KOPT-K1 (cell line): ENCODE measurements at regions not wholly inside any gene's neighbourhood (a gene's known extent, or its start where the extent isn't known, plus 50 kb on each side); places are given as distances from the start of the nearest gene placed in this dataset.
"Not testable (repeated sequence)": the region's sequence is repeated elsewhere in the genome, so short reads cannot be mapped to it uniquely, and the experiment has no call there.

ENCODE experiments used
- H3K27ac ChIP-seq: fragments of 200-600 bp; sonication (generic); 2 replicates; pipeline ENCODE4 v1.5.1; 2016; ENCODE audit warnings: antibody characterized with exemption, mild to moderate bottlenecking, low read depth, low read length; ENCODE audit not compliant: poor library complexity, severe bottlenecking
- H3K36me3 ChIP-seq: fragments of 200-600 bp; sonication (generic); 2 replicates; pipeline ENCODE4 v1.5.1; 2017; ENCODE audit warnings: antibody characterized with exemption, mild to moderate bottlenecking, low read length, moderate library complexity; ENCODE audit not compliant: insufficient read depth
- H3K9me3 ChIP-seq: fragments of 200-600 bp; sonication (generic); 2 replicates; pipeline ENCODE4 v1.5.1; 2017; ENCODE audit warnings: antibody characterized with exemption, low read length, mild to moderate bottlenecking; ENCODE audit not compliant: insufficient read depth, poor library complexity, severe bottlenecking

DNA sequence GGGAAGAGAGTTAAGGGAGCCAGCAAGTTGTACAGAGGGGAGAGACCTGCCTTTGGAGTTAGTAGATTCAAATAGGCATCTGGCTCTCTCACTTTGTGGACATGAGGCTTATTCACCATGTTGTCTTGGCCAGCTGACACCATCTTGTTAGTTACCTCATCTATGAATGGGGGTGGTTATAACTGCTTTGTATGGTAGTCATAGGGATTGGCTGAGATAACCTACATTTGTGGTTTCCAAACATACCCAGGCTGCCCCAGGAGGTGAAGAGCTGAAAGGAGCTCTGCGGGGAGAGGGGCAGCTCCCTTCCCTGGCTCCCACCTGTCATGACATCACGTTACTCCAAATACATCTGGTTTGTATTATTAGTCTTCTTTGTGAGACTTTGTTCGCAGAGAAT, 393.3 kb upstream of the AUTS2 start:
- Histone ChIP-seq H3K27ac (no peak overlapping the region), H3K36me3 (no peaks in the 10 kb centered on the region), H3K9me3 (no peaks in the 10 kb centered on the region)

GRCh38 chr7:69205581-69205980, 392.7 kb upstream of the AUTS2 start:
- H3K27ac ChIP-seq, result no peak overlapping the region
- no peaks in the 10 kb centered on the region for H3K36me3 ChIP-seq
- no peaks in the 10 kb centered on the region for H3K9me3 ChIP-seq

GRCh38 chr7:69208276-69208675, 390.0 kb upstream of the AUTS2 start:
- no peak overlapping the region for H3K27ac ChIP-seq
- H3K9me3 ChIP-seq, result no peaks in the 10 kb centered on the region
- no peaks in the 10 kb centered on the region for H3K36me3 ChIP-seq

- H3K27ac ChIP-seq, result no peak overlapping the region
- no peaks in the 10 kb centered on the region for H3K36me3 ChIP-seq
- H3K9me3 ChIP-seq, result no peaks in the 10 kb centered on the region
Measured at GRCh38 chr7:69208848-69209247, 389.4 kb upstream of the AUTS2 start.

DNA sequence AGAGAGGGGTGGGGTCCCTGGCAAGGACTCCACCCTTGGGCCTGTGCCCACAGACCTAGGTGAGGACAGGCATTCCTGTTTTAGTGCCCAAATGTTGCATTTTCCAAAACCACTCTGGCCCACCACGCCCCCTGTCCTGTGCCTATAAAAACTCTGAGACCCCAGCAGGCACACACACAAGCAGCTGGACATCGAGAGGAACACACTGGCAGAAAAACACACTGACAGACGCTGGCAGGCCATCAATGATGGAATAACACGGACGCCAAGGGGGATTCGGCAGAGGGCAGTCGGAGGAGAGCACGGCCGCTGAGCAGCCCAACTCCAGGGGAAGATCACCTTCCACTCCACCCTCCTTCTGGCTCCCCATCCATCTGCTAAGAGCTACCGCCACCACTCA, 386.9 kb upstream of the AUTS2 start:
- Histone ChIP-seq H3K9me3 (no peaks in the 10 kb centered on the region), H3K27ac (no peak overlapping the region), H3K36me3 (no peaks in the 10 kb centered on the region)

- Histone ChIP-seq H3K9me3 (no peaks in the 10 kb centered on the region), H3K27ac (no peak overlapping the region), H3K36me3 (no peaks in the 10 kb centered on the region)
Measured at GRCh38 chr7:69211739-69212138, 386.5 kb upstream of the AUTS2 start.

DNA sequence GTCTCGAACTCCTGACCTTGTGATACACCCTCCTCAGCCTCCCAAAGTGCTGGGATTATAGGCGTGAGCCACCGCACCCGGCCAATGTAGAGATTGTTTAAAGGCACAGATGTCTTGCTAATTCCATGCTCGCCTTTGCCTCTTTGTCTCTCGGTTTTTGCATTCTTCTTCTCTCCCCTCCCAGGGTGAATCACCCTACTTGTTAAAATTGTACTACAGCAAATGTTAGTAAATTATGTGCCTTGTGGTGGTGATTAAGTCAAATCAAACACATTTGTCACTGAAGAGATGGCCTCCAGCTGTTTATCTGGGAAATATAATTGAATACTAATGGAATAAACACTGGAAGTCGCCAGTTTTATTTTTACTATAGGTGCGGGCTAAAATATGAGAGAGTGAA, 384.4 kb upstream of the AUTS2 start:
- Histone ChIP-seq H3K9me3 (no peaks in the 10 kb centered on the region), H3K27ac (no peak overlapping the region), H3K36me3 (no peaks in the 10 kb centered on the region)

- not testable (repeated sequence) for H3K9me3 ChIP-seq, H3K27ac ChIP-seq, H3K36me3 ChIP-seq
Measured at GRCh38 chr7:69215516-69215915, 382.8 kb upstream of the AUTS2 start.

- no peaks in the 10 kb centered on the region for H3K9me3 ChIP-seq
Measured at GRCh38 chr7:69217516-69218350, 380.5 kb upstream of the AUTS2 start.

DNA sequence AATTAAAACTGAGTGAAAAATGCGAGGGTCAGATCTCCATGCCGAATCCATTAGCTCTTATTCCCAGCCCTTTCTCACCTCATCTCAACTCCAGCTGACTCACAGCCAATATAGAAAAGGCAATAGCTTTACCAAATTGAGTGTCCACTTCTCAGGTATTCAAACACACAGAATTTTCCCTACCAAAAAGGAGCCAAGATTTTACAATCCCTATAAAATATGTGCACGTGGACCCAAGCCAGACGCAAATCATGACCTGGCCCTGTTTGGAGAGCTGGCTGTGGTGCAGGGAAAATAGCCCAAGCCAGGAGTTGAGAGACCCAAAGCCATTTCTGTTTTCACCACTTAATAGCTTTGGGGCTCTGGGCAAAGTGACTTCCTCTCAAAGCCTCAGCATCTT, 379.7 kb upstream of the AUTS2 start:
- Histone ChIP-seq H3K9me3 (no peaks in the 10 kb centered on the region), H3K36me3 (no peaks in the 10 kb centered on the region), H3K27ac (no peak overlapping the region)

More at GRCh38 chr7:69217516-69218350, 380.5 kb upstream of the AUTS2 start:
- H3K36me3 ChIP-seq, result no peaks in the 10 kb centered on the region
- no peak overlapping the region for H3K27ac ChIP-seq

GRCh38 chr7:69219381-69219780, 378.9 kb upstream of the AUTS2 start:
- Histone ChIP-seq H3K9me3 (no peaks in the 10 kb centered on the region), H3K27ac (no peak overlapping the region), H3K36me3 (no peaks in the 10 kb centered on the region)

DNA sequence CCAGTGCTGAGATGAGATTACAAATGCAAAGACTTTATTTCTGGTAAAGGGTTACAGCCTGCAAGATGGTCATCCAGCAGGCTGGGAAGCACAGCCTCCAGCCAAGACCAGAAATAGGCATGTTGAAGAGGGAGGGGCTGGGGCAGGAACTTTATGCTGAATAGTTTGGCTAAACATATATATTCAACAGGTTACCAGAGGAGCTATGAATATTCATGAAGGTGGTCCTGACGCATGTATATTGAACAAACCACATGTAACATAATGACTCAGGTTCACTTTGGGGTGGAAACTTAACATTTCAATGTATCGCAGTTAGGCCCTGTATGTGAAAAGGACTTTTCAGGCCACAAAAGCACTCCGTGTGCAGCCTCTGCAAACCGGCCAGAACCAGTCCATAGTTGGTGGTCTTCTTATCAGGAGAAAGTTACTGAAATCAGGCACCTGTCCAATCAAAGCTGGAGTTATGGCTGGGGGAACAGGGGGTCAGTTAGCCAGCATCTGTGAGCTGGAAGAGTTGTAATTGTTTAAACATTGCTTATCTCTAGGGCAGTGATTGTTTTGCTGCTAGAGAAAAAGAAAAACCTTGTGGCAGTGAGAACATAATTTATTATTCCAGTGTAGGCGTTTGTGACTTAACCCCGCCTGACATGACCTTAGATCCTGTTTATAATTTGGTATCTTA, 372.9 kb upstream of the AUTS2 start:
- Histone ChIP-seq H3K27ac (no peak overlapping the region), H3K36me3 (no peaks in the 10 kb centered on the region), H3K9me3 (no peaks in the 10 kb centered on the region)

DNA sequence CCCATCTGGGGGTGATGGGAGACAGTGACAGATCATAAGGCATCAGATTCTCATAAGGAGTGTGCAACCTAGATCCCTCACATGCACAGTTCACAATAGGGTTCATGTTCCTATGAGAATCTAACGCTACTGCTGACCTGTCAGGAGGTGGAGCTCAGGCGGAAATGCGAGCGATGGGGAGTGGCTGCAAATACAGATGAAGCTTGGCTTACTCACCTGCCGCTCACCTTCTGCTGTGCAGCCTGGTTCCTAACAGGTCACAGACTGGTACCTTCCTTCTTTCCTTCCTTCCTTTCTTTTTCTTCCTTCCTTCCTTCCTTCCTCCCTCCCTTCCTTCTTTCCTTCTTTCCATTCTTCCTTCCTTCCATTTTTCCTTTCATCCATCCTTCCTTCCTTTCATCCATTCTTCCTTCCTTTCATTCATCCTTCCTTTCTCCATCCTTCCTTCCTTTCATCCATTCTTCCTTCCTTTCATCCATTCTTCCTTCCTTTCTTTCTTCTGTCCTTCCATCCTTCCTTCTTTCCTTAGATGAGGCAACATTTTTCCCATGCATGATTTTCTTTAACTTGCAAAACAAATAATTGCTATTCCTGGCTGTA, 370.0 kb upstream of the AUTS2 start:
- H3K9me3 ChIP-seq, result no peaks in the 10 kb centered on the region
- no peak overlapping the region for H3K27ac ChIP-seq

GRCh38 chr7:69232445-69233376, 365.6 kb upstream of the AUTS2 start:
- Histone ChIP-seq H3K9me3 (no peaks in the 10 kb centered on the region), H3K36me3 (no peaks in the 10 kb centered on the region), H3K27ac (no peak overlapping the region)

More for the DNA sequence above, 370.0 kb upstream of the AUTS2 start:
- H3K36me3 ChIP-seq, result no peaks in the 10 kb centered on the region

DNA sequence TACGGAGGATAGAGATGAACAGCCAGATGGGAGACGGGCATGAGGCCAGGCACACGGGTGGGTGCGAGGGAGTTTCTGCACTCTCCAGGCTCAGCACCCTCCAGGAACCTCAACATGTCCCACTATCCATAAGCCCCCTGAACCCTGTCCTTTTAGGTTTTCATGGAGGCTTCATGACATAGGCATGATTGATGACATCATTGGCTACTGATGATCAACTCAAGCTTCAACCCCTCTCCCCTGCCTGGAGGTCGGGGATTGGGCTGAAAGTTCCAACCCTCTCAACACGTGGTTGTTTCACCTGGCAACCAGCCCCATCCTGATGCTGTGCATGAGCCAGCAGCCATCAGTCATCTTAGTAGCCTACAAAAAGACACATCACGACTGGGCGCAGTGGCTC, 360.7 kb upstream of the AUTS2 start:
- Histone ChIP-seq H3K27ac (no peak overlapping the region), H3K36me3 (no peaks in the 10 kb centered on the region), H3K9me3 (no peaks in the 10 kb centered on the region)
